Heart left ventricle (tissue), 16 donors: ENCODE measurements at regions not wholly inside any gene's neighbourhood (a gene's known extent, or its start where the extent isn't known, plus 50 kb on each side); places are given as distances from the start of the nearest gene placed in this dataset.

Experiments used
- ATAC-seq, 4 donors: fragments of 200-7000 bp; cut with Tn5 transposase; one replicate each; pipeline ENCODE4 v1.9.1; 2020 to 2022; ENCODE audit warnings: moderate library complexity in 4 of 4, mild to moderate bottlenecking in 3 of 4, moderate number of reproducible peaks in 1 of 4
- DNase-seq, 5 donors: peaks; one replicate each; pipeline ENCODE4 v3.0.0-alpha.2; 2020
- H3K27ac ChIP-seq, 12 donors: fragments of 200-600 bp; sonication (generic) in 4 of 12; one replicate each; pipeline versions ENCODE4 v1.5.0 to v1.8.0; 2016 to 2022; ENCODE audit warnings: mild to moderate bottlenecking in 2 of 12
- H3K27me3 ChIP-seq, 9 donors: fragments of 200-600 bp; sonication (generic) in 2 of 9; one replicate each; pipeline versions ENCODE4 v1.5.1 to v1.8.0; 2016 to 2022; ENCODE audit warnings: mild to moderate bottlenecking in 3 of 9
- H3K36me3 ChIP-seq, 9 donors: fragments of 200-600 bp; sonication (generic) in 2 of 9; one replicate each; pipeline versions ENCODE4 v1.5.0 to v1.8.0; 2018 to 2022; ENCODE audit warnings: mild to moderate bottlenecking in 2 of 9
- H3K4me1 ChIP-seq, 12 donors: fragments of 200-600 bp; sonication (generic) in 4 of 12; one replicate each; pipeline versions ENCODE4 v1.5.0 to v1.8.0; 2016 to 2022; ENCODE audit warnings: mild to moderate bottlenecking in 3 of 12
- H3K4me3 ChIP-seq, 12 donors: fragments of 200-600 bp; sonication (generic) in 4 of 12; one replicate each; pipeline versions ENCODE4 v1.5.0 to v1.8.0; 2017 to 2022; ENCODE audit warnings: mild to moderate bottlenecking in 9 of 12, moderate library complexity in 4 of 12
- H3K9me3 ChIP-seq, 12 donors: fragments of 200-600 bp; sonication (generic) in 4 of 12; one replicate each; pipeline versions ENCODE4 v1.5.0 to v1.8.0; 2016 to 2022; ENCODE audit warnings: mild to moderate bottlenecking in 1 of 12
- POLR2A ChIP-seq, 2 donors: fragments of 450-650 bp; IDR thresholded peaks; one replicate each; pipeline ENCODE4 v1.6.1; 2017; ENCODE audit warnings: antibody characterized with exemption in 2 of 2, mild to moderate bottlenecking in 2 of 2, moderate library complexity in 2 of 2
- WGBS, 4 donors: extraction: QIAGEN DNeasy Blood & Tissue Kit in 2 of 4; methylation state at CpG; one replicate each; pipeline versions ENCODE4 v1.1.5 to v1.1.7; 2013 to 2018; 5-methylcytosine and 5-hydroxymethylcytosine counted together
- intact Hi-C, 10 donors: fragments of 100-400 bp; cut with DNase I; formaldehyde crosslinking; loops; one replicate each; pipeline versions ENCODE4 v1.11.1 to v1.14.2; 2022
- TF ChIP-seq, protein P1 (sequence below), 12 donors: fragments of 200-600 bp; sonication (generic) in 4 of 12; IDR thresholded peaks; one replicate each; pipeline versions ENCODE4 v1.5.0 to v1.8.0; 2018 to 2022; ENCODE audit warnings: antibody characterized with exemption in 12 of 12, mild to moderate bottlenecking in 5 of 12
- donor health status: ischemic (EF 13 %, LVEDD 7.1; RV severe dilation, severe dysfunction).
- donor health status: healthy with polysubstance abuse.
- donor health status: DM: no; HTN: yes; CAD: no.
- donor health status: DM: no; HTN: no; CAD: no.
- donor health status: ischemic (EF 25% LVEDD 6.9; RV normal size, moderate dysfunction).
- donor health status: ischemic (EF 25% LVEDD 5.7; RV mildly dilated, moderate dysfunction).
- donor health status: healthy.
- donor health status: DM: yes; HTN: yes; CAD: no.
- donor health status: ischemic (EF 35%, LVEDD 5.7; RV mildly dilated, moderate dysfunction).
- donor health status: nonischemic (EF 11% LVEDD 7.7; RV severe dilation, severe dysfunction).
- donor health status: DM: yes; HTN: yes; CAD: no.
- donor health status: PGD.
- donor health status: ischemic (EF 29% LVEDD 5.4; RV normal size, mild dysfunction).
- donor health status: nonischemic (EF 23%, LVEDD 6.1; RV moderate dilation, normal function).

DNA sequence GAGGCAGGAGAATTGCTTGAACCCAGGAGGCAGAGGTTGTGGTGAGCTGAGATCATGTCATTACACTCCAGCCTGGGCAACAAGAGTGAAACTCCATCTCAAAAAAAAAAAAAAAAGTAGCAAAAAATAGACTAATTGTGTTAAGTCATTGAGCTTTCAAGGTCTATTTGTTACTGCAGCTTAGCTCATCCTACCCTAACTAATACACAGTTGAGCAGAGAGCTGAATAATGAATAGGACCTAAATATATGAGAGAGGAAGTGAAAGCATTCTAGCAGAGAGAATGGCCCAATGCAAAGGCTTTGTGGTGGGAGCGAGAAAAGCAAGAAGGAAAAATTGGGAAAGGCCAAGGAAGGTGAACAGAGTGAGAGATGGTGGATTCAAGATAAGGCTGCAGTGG lies 128.3 kb downstream of the AXIN2 start:
- Histone ChIP-seq H3K4me3 (no peak overlapping the region), H3K27me3 (peaks cover 0 to 23% (median 0%) of the 10 kb centered on the region in 9 donors), H3K9me3 (peaks cover 0 to 14% (median 0%) of the 10 kb centered on the region in 12 donors), H3K36me3 (no peaks in the 10 kb centered on the region), H3K4me1 (peaks cover 0 to 6% (median 0%) of the 10 kb centered on the region in 12 donors), H3K27ac (no peak overlapping the region)
- 86 to 94% (median 92%) methylated on average over 1 of the region's 1 CpG for WGBS, 4 donors
- no peak for ATAC-seq
- no peak for DNase-seq
- intact Hi-C loops, result no loop called here
- no peak for TF ChIP-seq POLR2A (IDR thresholded peaks at IDR 0.05)
- TF ChIP-seq, protein P1, sequence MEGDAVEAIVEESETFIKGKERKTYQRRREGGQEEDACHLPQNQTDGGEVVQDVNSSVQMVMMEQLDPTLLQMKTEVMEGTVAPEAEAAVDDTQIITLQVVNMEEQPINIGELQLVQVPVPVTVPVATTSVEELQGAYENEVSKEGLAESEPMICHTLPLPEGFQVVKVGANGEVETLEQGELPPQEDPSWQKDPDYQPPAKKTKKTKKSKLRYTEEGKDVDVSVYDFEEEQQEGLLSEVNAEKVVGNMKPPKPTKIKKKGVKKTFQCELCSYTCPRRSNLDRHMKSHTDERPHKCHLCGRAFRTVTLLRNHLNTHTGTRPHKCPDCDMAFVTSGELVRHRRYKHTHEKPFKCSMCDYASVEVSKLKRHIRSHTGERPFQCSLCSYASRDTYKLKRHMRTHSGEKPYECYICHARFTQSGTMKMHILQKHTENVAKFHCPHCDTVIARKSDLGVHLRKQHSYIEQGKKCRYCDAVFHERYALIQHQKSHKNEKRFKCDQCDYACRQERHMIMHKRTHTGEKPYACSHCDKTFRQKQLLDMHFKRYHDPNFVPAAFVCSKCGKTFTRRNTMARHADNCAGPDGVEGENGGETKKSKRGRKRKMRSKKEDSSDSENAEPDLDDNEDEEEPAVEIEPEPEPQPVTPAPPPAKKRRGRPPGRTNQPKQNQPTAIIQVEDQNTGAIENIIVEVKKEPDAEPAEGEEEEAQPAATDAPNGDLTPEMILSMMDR (IDR thresholded peaks at IDR 0.05), result no peak

DNA sequence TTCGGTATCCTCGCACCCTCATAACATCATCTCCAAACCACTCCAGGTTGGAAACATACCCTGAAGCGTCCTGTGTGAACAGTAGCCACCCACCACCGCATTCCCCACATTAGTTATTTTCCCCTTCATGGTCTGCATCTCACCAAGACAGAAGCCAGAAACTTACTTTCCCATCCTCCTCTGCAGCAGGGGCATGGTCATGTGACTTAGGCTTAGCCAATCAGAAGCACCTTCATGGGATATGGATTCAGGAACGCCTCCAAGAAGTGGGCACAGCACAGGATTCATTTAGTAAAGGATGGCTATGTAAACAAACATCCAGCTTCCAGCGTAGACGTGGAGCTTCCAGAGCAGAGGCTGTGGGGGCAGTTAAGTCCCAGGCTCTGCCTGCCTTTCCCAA lies 130.3 kb downstream of the AXIN2 start:
- Histone ChIP-seq H3K27me3 (peaks cover 0 to 5% (median 0%) of the 10 kb centered on the region in 9 donors), H3K27ac (no peak overlapping the region), H3K4me1 (peaks cover 0 to 6% (median 0%) of the 10 kb centered on the region in 12 donors), H3K4me3 (no peak overlapping the region), H3K36me3 (no peaks in the 10 kb centered on the region), H3K9me3 (peaks cover 0 to 18% (median 0%) of the 10 kb centered on the region in 12 donors)
- intact Hi-C loops, result no loop called here
- ATAC-seq, result no peak
- 83 to 90% (median 87%) methylated on average over 7 of the region's 7 CpGs for WGBS, 4 donors
- TF ChIP-seq, protein P1 (IDR thresholded peaks at IDR 0.05), result no peak
- DNase-seq, result no peak

DNA sequence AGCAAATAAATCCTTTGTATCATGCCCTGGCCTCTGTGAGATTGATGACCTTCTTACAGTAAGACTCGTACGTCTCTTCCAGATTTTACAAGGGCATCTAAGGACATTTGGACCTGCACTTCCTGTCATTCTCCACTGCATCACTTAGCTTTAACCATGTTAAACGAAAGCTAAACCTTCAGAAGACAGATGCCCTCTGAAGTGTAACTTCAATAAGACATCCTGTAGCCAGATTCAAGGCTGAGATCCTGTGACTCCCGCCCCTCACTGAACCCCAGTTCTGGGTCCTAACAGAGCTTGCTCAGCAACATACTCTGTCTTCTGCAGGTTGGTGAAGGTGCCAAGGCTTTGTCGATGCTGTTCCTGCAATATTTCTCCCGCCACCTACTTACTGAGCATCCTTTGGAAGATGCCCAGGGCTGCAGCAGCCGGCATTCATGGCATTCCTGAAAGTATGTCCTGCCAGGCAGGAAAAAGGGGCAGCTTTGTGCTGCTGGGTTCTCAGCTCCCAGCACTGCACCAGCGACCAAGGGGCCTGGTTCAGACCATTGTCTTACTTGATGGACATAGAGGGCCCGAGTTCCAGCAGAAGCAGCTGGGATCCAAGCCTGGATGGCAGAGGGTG lies 131.1 kb downstream of the AXIN2 start:
- intact Hi-C loops, result no loop called here
- H3K9me3 ChIP-seq, result peaks cover 0 to 18% (median 0%) of the 10 kb centered on the region in 12 donors
- no peak overlapping the region for H3K4me3 ChIP-seq
- no peak overlapping the region for H3K27ac ChIP-seq
- DNase-seq (peak in 1 of 5 donors; percentile 49), ATAC-seq (peak in 2 of 4 donors; percentile 29 to 77)
- peaks cover 0 to 6% (median 0%) of the 10 kb centered on the region in 12 donors for H3K4me1 ChIP-seq
- 35 to 41% (median 39%) methylated on average over 9 of the region's 9 CpGs for WGBS, 4 donors
- H3K36me3 ChIP-seq, result no peaks in the 10 kb centered on the region
- no peak for TF ChIP-seq POLR2A (IDR thresholded peaks at IDR 0.05)
- TF ChIP-seq, protein P1 (IDR thresholded peaks at IDR 0.05), result no peak
- H3K27me3 ChIP-seq, result no peaks in the 10 kb centered on the region

DNA sequence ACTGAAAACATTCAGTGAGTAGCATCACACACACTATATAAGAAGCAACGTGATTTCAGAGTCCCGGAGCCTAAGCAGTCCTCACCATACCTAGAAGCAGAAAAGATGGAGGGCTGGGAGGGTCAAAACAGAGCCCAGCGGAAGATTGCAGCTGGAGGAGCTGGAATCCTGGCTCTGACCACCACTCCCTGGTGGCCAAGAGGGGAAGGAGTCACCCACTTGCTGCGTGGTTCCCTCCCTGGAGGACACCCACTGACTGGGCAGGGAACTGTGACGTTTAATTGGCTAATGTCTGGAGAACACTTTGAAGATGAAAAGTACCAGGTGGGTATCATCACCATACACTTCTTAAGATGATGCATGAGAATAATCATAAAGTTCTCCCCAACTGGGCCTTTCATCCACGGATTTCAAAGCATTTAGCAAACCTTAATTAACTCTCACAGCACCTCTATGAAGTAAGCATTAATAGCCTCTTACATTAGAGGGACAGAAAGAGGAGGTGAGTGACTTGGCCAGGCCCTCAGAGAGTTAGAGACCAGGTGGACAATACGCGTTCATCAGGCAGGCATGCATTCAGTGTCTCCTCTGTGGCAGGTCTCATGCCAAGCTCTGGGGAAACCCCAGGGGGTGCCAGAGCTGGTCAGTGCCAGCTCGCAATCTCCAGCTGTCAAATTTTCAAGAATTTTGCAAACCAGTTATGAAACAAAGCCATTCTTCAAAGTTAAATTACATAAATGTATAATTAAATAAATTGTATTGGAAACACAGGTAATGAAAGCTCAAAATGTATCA lies 137.9 kb downstream of the AXIN2 start:
- Histone ChIP-seq H3K36me3 (no peaks in the 10 kb centered on the region), H3K27ac (no peak overlapping the region), H3K27me3 (no peaks in the 10 kb centered on the region), H3K4me3 (no peak overlapping the region), H3K4me1 (no peaks in the 10 kb centered on the region), H3K9me3 (peaks cover 0 to 6% (median 0%) of the 10 kb centered on the region in 12 donors)
- intact Hi-C loops, result loop anchor here in 1 of 10 donors (10.0 kb wide), 1 partner anchor 59 kb away; no protein-coding TSS in a partner anchor
- 59 to 69% (median 62%) methylated on average over 9 of the region's 9 CpGs for WGBS, 4 donors
- peak in 1 of 4 donors; percentile 14 for ATAC-seq
- DNase-seq, result no peak
- no peak for TF ChIP-seq POLR2A (IDR thresholded peaks at IDR 0.05)
- TF ChIP-seq, protein P1 (IDR thresholded peaks at IDR 0.05), result no peak
